ENCODE measurements at regions not wholly inside any gene's neighbourhood (a gene's known extent, or its start where the extent isn't known, plus 50 kb on each side); places are given as distances from the start of the nearest gene placed in this dataset.

GRCh38 chr2:120465701-120465988 is 119.7 kb downstream of the INHBB start:
- TF ChIP-seq CTCF (IDR thresholded peaks at IDR 0.05; ENCODE audit: poor library complexity), result no peak
- no peak for TF ChIP-seq EZH2 (IDR thresholded peaks at IDR 0.05; ENCODE audit: borderline replicate concordance)
- TF ChIP-seq EZH2phosphoT487 (IDR thresholded peaks at IDR 0.05; ENCODE audit: low read depth, severe bottlenecking, unreplicated experiment), result no peak

All from hepatocyte (in vitro differentiated cells).